ENCODE measurements at regions not wholly inside any gene's neighbourhood (a gene's known extent, or its start where the extent isn't known, plus 50 kb on each side); places are given as distances from the start of the nearest gene placed in this dataset.
"Not testable (repeated sequence)": the region's sequence is repeated elsewhere in the genome, so short reads cannot be mapped to it uniquely, and the experiment has no call there.

GRCh38 chr21:9750341-9751086 lies 770.9 kb upstream of the TPTE start:
- no peak overlapping the region for H3K4me3 ChIP-seq
- no peaks in the 10 kb centered on the region for H3K4me1 ChIP-seq
- H3K36me3 ChIP-seq = no peaks in the 10 kb centered on the region
- H3K9me3 ChIP-seq = peaks cover 0 to 12% (median 5%) of the 10 kb centered on the region in 4 donors
- DNase-seq = no peak
- no peaks in the 10 kb centered on the region for H3K27me3 ChIP-seq
- TF ChIP-seq, protein P1, sequence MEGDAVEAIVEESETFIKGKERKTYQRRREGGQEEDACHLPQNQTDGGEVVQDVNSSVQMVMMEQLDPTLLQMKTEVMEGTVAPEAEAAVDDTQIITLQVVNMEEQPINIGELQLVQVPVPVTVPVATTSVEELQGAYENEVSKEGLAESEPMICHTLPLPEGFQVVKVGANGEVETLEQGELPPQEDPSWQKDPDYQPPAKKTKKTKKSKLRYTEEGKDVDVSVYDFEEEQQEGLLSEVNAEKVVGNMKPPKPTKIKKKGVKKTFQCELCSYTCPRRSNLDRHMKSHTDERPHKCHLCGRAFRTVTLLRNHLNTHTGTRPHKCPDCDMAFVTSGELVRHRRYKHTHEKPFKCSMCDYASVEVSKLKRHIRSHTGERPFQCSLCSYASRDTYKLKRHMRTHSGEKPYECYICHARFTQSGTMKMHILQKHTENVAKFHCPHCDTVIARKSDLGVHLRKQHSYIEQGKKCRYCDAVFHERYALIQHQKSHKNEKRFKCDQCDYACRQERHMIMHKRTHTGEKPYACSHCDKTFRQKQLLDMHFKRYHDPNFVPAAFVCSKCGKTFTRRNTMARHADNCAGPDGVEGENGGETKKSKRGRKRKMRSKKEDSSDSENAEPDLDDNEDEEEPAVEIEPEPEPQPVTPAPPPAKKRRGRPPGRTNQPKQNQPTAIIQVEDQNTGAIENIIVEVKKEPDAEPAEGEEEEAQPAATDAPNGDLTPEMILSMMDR (IDR thresholded peaks at IDR 0.05) = no peak
- no peak for TF ChIP-seq POLR2A (IDR thresholded peaks at IDR 0.05)
- no peak overlapping the region for H3K27ac ChIP-seq

GRCh38 chr21:9751087-9751585 lies 770.2 kb upstream of the TPTE start:
- DNase-seq, H3K36me3 ChIP-seq, H3K4me3 ChIP-seq, H3K4me1 ChIP-seq, H3K27ac ChIP-seq, H3K27me3 ChIP-seq: not testable (repeated sequence)
- H3K9me3 ChIP-seq = peaks cover 0 to 12% (median 5%) of the 10 kb centered on the region in 4 donors

- H3K9me3 ChIP-seq = peaks cover 0 to 12% (median 5%) of the 10 kb centered on the region in 4 donors
- not testable (repeated sequence) for H3K4me1 ChIP-seq, DNase-seq, H3K27me3 ChIP-seq, H3K36me3 ChIP-seq, H3K4me3 ChIP-seq, H3K27ac ChIP-seq
Measured at GRCh38 chr21:9752028-9752427, 769.4 kb upstream of the TPTE start.

DNA sequence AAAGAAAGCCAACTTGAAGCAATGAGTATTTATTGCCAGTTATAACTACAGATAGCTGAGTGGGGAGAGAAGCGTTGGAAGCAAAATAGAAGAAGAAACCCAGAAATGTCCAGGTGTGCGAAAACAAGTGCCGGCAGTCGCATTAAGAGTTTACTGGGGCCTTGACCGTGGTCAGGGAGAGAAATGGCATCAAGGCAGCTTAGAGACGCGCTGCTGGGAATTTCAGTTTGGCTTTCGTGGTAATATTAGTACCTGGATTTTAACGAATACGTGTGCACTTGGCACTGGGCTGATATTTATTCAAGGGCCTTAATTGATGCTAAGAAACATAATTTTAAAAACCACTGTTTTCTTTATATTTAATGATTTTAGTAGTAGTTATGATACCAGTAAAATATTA lies 767.9 kb upstream of the TPTE start:
- peaks cover 0 to 16% (median 5%) of the 10 kb centered on the region in 4 donors for H3K9me3 ChIP-seq
- not testable (repeated sequence) for H3K27ac ChIP-seq, H3K27me3 ChIP-seq, H3K4me3 ChIP-seq, DNase-seq, H3K36me3 ChIP-seq, H3K4me1 ChIP-seq

DNA sequence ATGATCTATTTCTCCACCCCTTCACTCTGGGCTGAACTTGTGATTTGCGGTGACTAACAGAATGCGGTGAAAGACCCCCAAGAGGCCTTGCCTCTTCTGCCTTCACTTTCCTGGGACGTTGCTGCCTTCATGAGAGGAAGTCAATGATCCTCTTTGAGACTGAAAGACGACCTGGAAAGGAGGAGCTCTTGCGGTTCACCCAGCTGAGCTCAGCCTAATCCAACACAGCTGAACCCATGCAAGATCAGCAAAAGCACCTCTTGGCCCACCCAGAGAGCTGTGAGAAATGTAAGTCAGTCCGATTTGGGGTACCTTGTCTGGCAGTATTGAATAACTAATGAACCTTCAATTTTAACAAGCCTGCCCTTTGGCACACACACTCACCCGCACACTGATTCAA lies 767.4 kb upstream of the TPTE start:
- Histone ChIP-seq H3K4me1 (no peaks in the 10 kb centered on the region), H3K9me3 (peaks cover 0 to 16% (median 5%) of the 10 kb centered on the region in 4 donors), H3K4me3 (no peak overlapping the region), H3K27me3 (no peaks in the 10 kb centered on the region), H3K27ac (no peak overlapping the region), H3K36me3 (no peaks in the 10 kb centered on the region)
- no peak for TF ChIP-seq POLR2A (IDR thresholded peaks at IDR 0.05)
- TF ChIP-seq, protein P1 (IDR thresholded peaks at IDR 0.05) = no peak
- DNase-seq = no peak

DNA sequence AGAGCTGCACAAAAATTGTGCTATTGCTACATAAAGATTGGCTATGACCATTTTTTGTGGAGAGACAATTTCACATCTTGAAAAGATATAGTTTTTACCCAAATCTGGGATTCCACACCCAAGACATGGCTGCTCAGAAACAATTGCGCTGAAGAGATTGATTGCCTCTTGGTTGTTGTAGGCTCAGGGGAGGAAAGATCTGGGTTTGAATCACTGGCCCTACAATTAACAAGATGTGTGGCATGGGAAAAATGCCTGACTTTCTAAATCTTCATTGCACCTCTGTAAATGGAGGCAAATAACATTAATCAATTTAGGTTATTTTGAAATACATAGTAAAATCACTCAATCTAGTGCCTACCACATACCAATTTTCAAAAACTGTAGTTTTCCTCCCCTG lies 766.9 kb upstream of the TPTE start:
- not testable (repeated sequence) for DNase-seq, H3K27ac ChIP-seq, H3K4me1 ChIP-seq, H3K4me3 ChIP-seq, H3K27me3 ChIP-seq, H3K36me3 ChIP-seq
- peaks cover 0 to 16% (median 5%) of the 10 kb centered on the region in 4 donors for H3K9me3 ChIP-seq

DNA sequence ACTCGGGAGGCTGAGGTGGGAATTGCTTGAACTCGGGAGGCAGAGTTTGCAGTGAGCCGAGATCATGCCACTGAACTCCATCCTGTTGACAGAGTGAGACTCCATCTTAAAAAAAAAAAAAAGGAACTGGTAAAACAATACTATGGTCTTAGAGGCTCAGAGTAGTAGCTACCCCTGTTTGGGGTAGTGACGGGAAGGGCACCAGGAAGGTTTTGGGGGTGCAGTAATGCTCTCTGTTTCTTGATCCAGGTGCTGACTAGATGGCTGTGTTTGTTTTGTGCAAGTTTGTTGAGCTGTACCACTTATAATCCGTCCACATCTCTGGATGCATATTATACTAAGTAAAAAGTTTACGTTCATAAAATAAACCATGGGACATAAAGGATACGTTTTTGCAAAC lies 765.8 kb upstream of the TPTE start:
- TF ChIP-seq, protein P1 (IDR thresholded peaks at IDR 0.05) = no peak
- no peak for TF ChIP-seq POLR2A (IDR thresholded peaks at IDR 0.05)
- H3K9me3 ChIP-seq = peaks cover 0 to 18% (median 3%) of the 10 kb centered on the region in 4 donors
- H3K27me3 ChIP-seq = no peaks in the 10 kb centered on the region
- no peak overlapping the region for H3K27ac ChIP-seq
- DNase-seq = no peak
- no peaks in the 10 kb centered on the region for H3K4me1 ChIP-seq
- H3K4me3 ChIP-seq = no peak overlapping the region
- no peaks in the 10 kb centered on the region for H3K36me3 ChIP-seq

DNA sequence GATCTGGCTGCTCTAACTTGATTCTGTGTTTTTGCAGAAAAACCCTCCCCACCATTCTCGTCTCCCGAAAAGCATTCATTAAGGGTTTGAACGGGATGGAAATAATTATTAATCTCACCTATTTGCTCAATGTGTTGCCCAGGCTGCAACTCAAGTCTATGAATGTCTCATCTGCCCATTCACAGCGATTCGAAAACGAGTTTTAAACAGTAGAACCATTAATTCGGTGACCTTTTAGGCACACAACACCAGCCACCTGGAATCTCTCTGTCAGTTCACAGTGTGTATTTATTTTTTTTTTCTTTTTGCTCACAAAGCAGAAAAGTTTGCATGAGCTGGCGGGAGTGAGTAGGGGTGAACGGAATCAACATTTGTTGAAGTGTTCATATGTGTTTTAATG lies 764.7 kb upstream of the TPTE start:
- H3K4me1 ChIP-seq = no peaks in the 10 kb centered on the region
- H3K27ac ChIP-seq = no peak overlapping the region
- H3K36me3 ChIP-seq = no peaks in the 10 kb centered on the region
- no peaks in the 10 kb centered on the region for H3K27me3 ChIP-seq
- no peak for DNase-seq
- H3K4me3 ChIP-seq = no peak overlapping the region
- TF ChIP-seq POLR2A (IDR thresholded peaks at IDR 0.05) = no peak
- TF ChIP-seq, protein P1 (IDR thresholded peaks at IDR 0.05) = no peak
- peaks cover 0 to 15% (median 0%) of the 10 kb centered on the region in 4 donors for H3K9me3 ChIP-seq

- H3K4me3 ChIP-seq, H3K4me1 ChIP-seq, H3K27ac ChIP-seq, H3K36me3 ChIP-seq, DNase-seq, H3K27me3 ChIP-seq: not testable (repeated sequence)
- peaks cover 0 to 15% (median 0%) of the 10 kb centered on the region in 4 donors for H3K9me3 ChIP-seq
Measured at GRCh38 chr21:9757118-9757517, 764.3 kb upstream of the TPTE start.

DNA sequence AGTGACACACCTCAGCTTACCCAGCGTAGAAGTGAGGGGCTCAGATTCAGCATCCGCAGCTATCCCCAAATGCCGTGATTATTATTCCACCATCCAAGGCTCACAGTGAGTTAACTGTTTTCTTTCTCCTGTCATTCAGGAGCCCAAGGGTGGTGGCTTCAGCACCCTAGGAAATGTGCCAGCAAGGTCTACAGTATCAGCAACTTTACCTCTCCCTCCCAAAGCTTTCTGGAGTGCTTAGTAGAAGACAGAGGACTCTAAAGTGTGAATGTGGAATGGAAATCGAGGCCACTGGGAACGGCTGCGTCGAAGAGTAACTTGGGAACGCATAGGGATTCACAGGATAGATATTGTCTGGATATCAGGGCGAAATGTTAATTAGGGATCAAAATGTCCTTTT lies 763.8 kb upstream of the TPTE start:
- not testable (repeated sequence) for H3K4me3 ChIP-seq, H3K27ac ChIP-seq, DNase-seq, H3K4me1 ChIP-seq, H3K36me3 ChIP-seq, H3K27me3 ChIP-seq
- peaks cover 0 to 15% (median 0%) of the 10 kb centered on the region in 4 donors for H3K9me3 ChIP-seq

Measured in Peyer's patch (tissue), 4 donors.